ENCODE measurements at regions not wholly inside any gene's neighbourhood (a gene's known extent, or its start where the extent isn't known, plus 50 kb on each side); places are given as distances from the start of the nearest gene placed in this dataset.

- no peaks in the 10 kb centered on the region for H3K9me3 ChIP-seq (ENCODE audit: control insufficient read depth in 4 of 4, low read length in 3 of 4)
- WGBS: 95% methylated on average over 2 of the region's 2 CpGs
- no peak overlapping the region for H3K4me3 ChIP-seq (ENCODE audit: low read depth in 1 of 3, low read length in 3 of 3)
- no peaks in the 10 kb centered on the region for H3K27me3 ChIP-seq (ENCODE audit: control insufficient read depth in 4 of 4, insufficient read depth in 4 of 4, low read length in 3 of 4)
- no peaks in the 10 kb centered on the region for H3K36me3 ChIP-seq (ENCODE audit: control insufficient read depth in 4 of 4, insufficient read depth in 3 of 4, low read depth in 1 of 4, low read length in 3 of 4)
- TF ChIP-seq EGR1 (IDR thresholded peaks at IDR 0.05; ENCODE audit: low read depth in 2 of 2): no peak
- no peak for TF ChIP-seq REST (IDR thresholded peaks at IDR 0.05)
- TF ChIP-seq ATF3 (IDR thresholded peaks at IDR 0.05): no peak
- no peak for TF ChIP-seq SP1 (IDR thresholded peaks at IDR 0.05)
- TF ChIP-seq TAF1 (conservative IDR thresholded peaks at IDR 0.05): no peak
- no peak for TF ChIP-seq HNF4A (conservative IDR thresholded peaks at IDR 0.05)
- TF ChIP-seq CTCF (IDR thresholded peaks at IDR 0.05; ENCODE audit: low read depth, low read length, missing input control): no peak
- TF ChIP-seq RAD21 (IDR thresholded peaks at IDR 0.05): no peak
- TF ChIP-seq FOXA1 (IDR thresholded peaks at IDR 0.05): no peak
- TF ChIP-seq NR2F2 (IDR thresholded peaks at IDR 0.05): no peak
- TF ChIP-seq, protein P1, sequence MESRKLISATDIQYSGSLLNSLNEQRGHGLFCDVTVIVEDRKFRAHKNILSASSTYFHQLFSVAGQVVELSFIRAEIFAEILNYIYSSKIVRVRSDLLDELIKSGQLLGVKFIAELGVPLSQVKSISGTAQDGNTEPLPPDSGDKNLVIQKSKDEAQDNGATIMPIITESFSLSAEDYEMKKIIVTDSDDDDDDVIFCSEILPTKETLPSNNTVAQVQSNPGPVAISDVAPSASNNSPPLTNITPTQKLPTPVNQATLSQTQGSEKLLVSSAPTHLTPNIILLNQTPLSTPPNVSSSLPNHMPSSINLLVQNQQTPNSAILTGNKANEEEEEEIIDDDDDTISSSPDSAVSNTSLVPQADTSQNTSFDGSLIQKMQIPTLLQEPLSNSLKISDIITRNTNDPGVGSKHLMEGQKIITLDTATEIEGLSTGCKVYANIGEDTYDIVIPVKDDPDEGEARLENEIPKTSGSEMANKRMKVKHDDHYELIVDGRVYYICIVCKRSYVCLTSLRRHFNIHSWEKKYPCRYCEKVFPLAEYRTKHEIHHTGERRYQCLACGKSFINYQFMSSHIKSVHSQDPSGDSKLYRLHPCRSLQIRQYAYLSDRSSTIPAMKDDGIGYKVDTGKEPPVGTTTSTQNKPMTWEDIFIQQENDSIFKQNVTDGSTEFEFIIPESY (IDR thresholded peaks at IDR 0.05): no peak
- no peak for TF ChIP-seq JUND (IDR thresholded peaks at IDR 0.05)
- no peak for TF ChIP-seq YY1 (IDR thresholded peaks at IDR 0.05)
- TF ChIP-seq RXRA (IDR thresholded peaks at IDR 0.05): no peak
- TF ChIP-seq GABPA (IDR thresholded peaks at IDR 0.05 in 1 of 2, conservative IDR thresholded peaks at IDR 0.05 in 1 of 2): no peak
- no peak for TF ChIP-seq FOXA2 (IDR thresholded peaks at IDR 0.05)
- no peaks in the 10 kb centered on the region for H3K4me1 ChIP-seq (ENCODE audit: control insufficient read depth in 4 of 4, insufficient read depth in 4 of 4, low read length in 3 of 4)
- no peak for DNase-seq (ENCODE audit: low spot score)
- no peak overlapping the region for H3K9ac ChIP-seq (ENCODE audit: low read depth in 1 of 2, low read length in 2 of 2)
- no peak overlapping the region for H3K27ac ChIP-seq (ENCODE audit: low read depth in 1 of 2, low read length in 2 of 2)
These were observed 65.0 kb downstream of the MYCN start for GRCh38 chr2:16005389-16005788.

GRCh38 chr2:16003809-16004208 is 63.5 kb downstream of the MYCN start:
- Histone ChIP-seq H3K27me3 (ENCODE audit: control insufficient read depth in 4 of 4, insufficient read depth in 4 of 4, low read length in 3 of 4) (no peaks in the 10 kb centered on the region), H3K36me3 (ENCODE audit: control insufficient read depth in 4 of 4, insufficient read depth in 3 of 4, low read depth in 1 of 4, low read length in 3 of 4) (no peaks in the 10 kb centered on the region), H3K9ac (ENCODE audit: low read depth in 1 of 2, low read length in 2 of 2) (no peak overlapping the region), H3K9me3 (ENCODE audit: control insufficient read depth in 4 of 4, low read length in 3 of 4) (no peaks in the 10 kb centered on the region), H3K27ac (ENCODE audit: low read depth in 1 of 2, low read length in 2 of 2) (no peak overlapping the region), H3K4me1 (ENCODE audit: control insufficient read depth in 4 of 4, insufficient read depth in 4 of 4, low read length in 3 of 4) (no peaks in the 10 kb centered on the region), H3K4me3 (ENCODE audit: low read depth in 1 of 3, low read length in 3 of 3) (no peak overlapping the region)
- no peak for TF ChIP-seq CTCF (IDR thresholded peaks at IDR 0.05; ENCODE audit: low read depth, low read length, missing input control)
- WGBS: 82% methylated on average over 4 of the region's 4 CpGs
- no peak for DNase-seq (ENCODE audit: low spot score)
